H1 (cell line): ENCODE measurements at regions not wholly inside any gene's neighbourhood (a gene's known extent, or its start where the extent isn't known, plus 50 kb on each side); places are given as distances from the start of the nearest gene placed in this dataset.

Source experiments
- CTCF ChIA-PET: fragments of 300-600 bp; sonication (Branson Sonifier 250); formaldehyde crosslinking; loops from one replicate; lab custom pipeline; 2021; ENCODE audit not compliant: partially characterized antibody; lab: Charles Lee
- POLR2A ChIA-PET: fragments of 300-600 bp; sonication (Branson Sonifier 250); formaldehyde crosslinking; loops from one replicate; lab custom pipeline; 2021; ENCODE audit warnings: inconsistent platforms; ENCODE audit not compliant: partially characterized antibody; lab: Charles Lee
- DNase-seq, 2 experiments: peaks; one replicate each; pipeline versions ENCODE4 v3.0.0 to v3.0.0-alpha.2; 2010 to 2022; ENCODE audit warnings: low spot score in 2 of 2, low read depth in 1 of 2, mixed read lengths in 1 of 2
- FAIRE-seq: peaks from 2 replicates; lab custom pipeline; 2011; peaks lifted over from hg19 to GRCh38; lab: Jason Lieb, UNC
- H2AFZ ChIP-seq: 2 replicates; pipeline ENCODE4 v1.8.1; 2012; ENCODE audit warnings: low read length, inconsistent platforms
- H2AK5ac ChIP-seq: 2 replicates; pipeline ENCODE4 v1.6.1; 2013; ENCODE audit warnings: low read depth, low read length
- H2BK120ac ChIP-seq: replicated peaks from 2 replicates; pipeline ENCODE3; 2013; ENCODE audit warnings: low read depth, low read length, inconsistent platforms
- H2BK12ac ChIP-seq: 2 replicates; pipeline ENCODE4 v1.6.1; 2013; ENCODE audit warnings: low read depth, low read length
- H2BK15ac ChIP-seq: 2 replicates; pipeline ENCODE4 v1.6.1; 2013; ENCODE audit warnings: low read length
- H2BK20ac ChIP-seq: 2 replicates; pipeline ENCODE4 v1.6.1; 2013; ENCODE audit warnings: low read length
- H2BK5ac ChIP-seq: 2 replicates; pipeline ENCODE4 v1.6.1; 2013; ENCODE audit warnings: low read depth, low read length
- H3K14ac ChIP-seq: 2 replicates; pipeline ENCODE4 v1.6.1; 2013; ENCODE audit warnings: inconsistent platforms; ENCODE audit not compliant: insufficient read length
- H3K18ac ChIP-seq: 2 replicates; pipeline ENCODE4 v1.6.1; 2013; ENCODE audit warnings: low read length; ENCODE audit errors: extremely low read depth
- H3K23ac ChIP-seq: 2 replicates; pipeline ENCODE4 v1.6.1; 2013; ENCODE audit warnings: inconsistent platforms; ENCODE audit not compliant: insufficient read length
- H3K23me2 ChIP-seq: 2 replicates; pipeline ENCODE4 v1.6.1; 2013; ENCODE audit warnings: low read depth, low read length
- H3K27ac ChIP-seq: 2 replicates; pipeline ENCODE4 v1.6.1; 2011; ENCODE audit warnings: low read depth, low read length, inconsistent platforms
- H3K27me3 ChIP-seq, 4 experiments: replicated peaks in 1 of 4; 1 replicate in 1 of 4; 2 replicates in 3 of 4; pipeline versions ENCODE4 v1.6.1 to v1.8.1; 2011 to 2013; ENCODE audit warnings: low read length in 3 of 4, mild to moderate bottlenecking in 3 of 4, inconsistent platforms in 2 of 4, mixed read lengths in 2 of 4, moderate library complexity in 1 of 4; ENCODE audit not compliant: control insufficient read depth in 3 of 4, insufficient read depth in 3 of 4; ENCODE audit errors: extremely low read depth in 1 of 4
- H3K36me3 ChIP-seq, 4 experiments: 2 replicates each; pipeline versions ENCODE4 v1.6.1 to v1.8.1; 2011 to 2013; ENCODE audit warnings: mild to moderate bottlenecking in 4 of 4, low read length in 3 of 4, moderate library complexity in 2 of 4, control low read depth in 1 of 4, inconsistent platforms in 1 of 4; ENCODE audit not compliant: insufficient read depth in 4 of 4, control insufficient read depth in 2 of 4
- H3K4ac ChIP-seq: replicated peaks from 2 replicates; pipeline ENCODE3; 2013; ENCODE audit warnings: low read length, low read depth, mixed read lengths, inconsistent platforms; ENCODE audit not compliant: insufficient read length
- H3K4me1 ChIP-seq, 4 experiments: replicated peaks in 1 of 4; 1 replicate in 1 of 4; 2 replicates in 3 of 4; pipeline versions ENCODE4 v1.6.1 to v1.8.1; 2011 to 2013; ENCODE audit warnings: low read length in 3 of 4, inconsistent platforms in 2 of 4, mixed read lengths in 1 of 4; ENCODE audit not compliant: insufficient read depth in 4 of 4, control insufficient read depth in 3 of 4
- H3K4me2 ChIP-seq, 2 experiments: 2 replicates each; pipeline versions ENCODE4 v1.6.1 to v1.8.1; 2011 to 2013; ENCODE audit warnings: low read depth in 2 of 2, low read length in 2 of 2, control low read depth in 1 of 2, inconsistent platforms in 1 of 2, mild to moderate bottlenecking in 1 of 2; ENCODE audit not compliant: insufficient read depth in 1 of 2
- H3K4me3 ChIP-seq, 4 experiments: fragments of 200-600, 300-600 bp in 1 of 4; sonication (generic), shearing (Covaris generic), sonication (Bioruptor Twin) in 1 of 4; 2 replicates each; pipeline versions ENCODE4 v1.5.1 to v1.8.1; 2011 to 2016; ENCODE audit warnings: low read length in 4 of 4, low read depth in 3 of 4, control low read depth in 2 of 4, inconsistent platforms in 2 of 4, mild to moderate bottlenecking in 2 of 4, mixed read lengths in 1 of 4, moderate library complexity in 1 of 4; ENCODE audit not compliant: insufficient read depth in 2 of 4; ENCODE audit errors: extremely low read depth in 1 of 4
- H3K56ac ChIP-seq: replicated peaks from 2 replicates; pipeline ENCODE3; 2013; ENCODE audit warnings: low read depth, mild to moderate bottlenecking, mixed read lengths, low read length, inconsistent platforms; ENCODE audit not compliant: insufficient read length
- H3K79me1 ChIP-seq: 2 replicates; pipeline ENCODE4 v1.6.1; 2013; ENCODE audit warnings: low read depth, low read length, control low read depth
- H3K79me2 ChIP-seq, 2 experiments: 2 replicates each; pipeline versions ENCODE4 v1.6.1 to v1.8.1; 2012 to 2013; ENCODE audit warnings: low read length in 2 of 2, mild to moderate bottlenecking in 2 of 2, inconsistent platforms in 1 of 2; ENCODE audit not compliant: insufficient read depth in 2 of 2, control insufficient read depth in 1 of 2
- H3K9ac ChIP-seq, 4 experiments: replicated peaks in 1 of 4; 1 replicate in 1 of 4; 2 replicates in 3 of 4; pipeline versions ENCODE4 v1.6.1 to v1.8.1; 2011 to 2013; ENCODE audit warnings: low read depth in 3 of 4, low read length in 3 of 4, control low read depth in 2 of 4, mild to moderate bottlenecking in 2 of 4, moderate library complexity in 2 of 4, inconsistent platforms in 1 of 4; ENCODE audit errors: extremely low read depth in 1 of 4
- H3K9me3 ChIP-seq, 2 experiments: 2 replicates each; pipeline versions ENCODE4 v1.6.1 to v1.8.1; 2012 to 2013; ENCODE audit warnings: mild to moderate bottlenecking in 2 of 2, moderate library complexity in 2 of 2, control low read depth in 1 of 2, inconsistent platforms in 1 of 2, low read depth in 1 of 2, low read length in 1 of 2, mixed read lengths in 1 of 2; ENCODE audit not compliant: insufficient read depth in 2 of 2
- H4K20me1 ChIP-seq, 2 experiments: replicated peaks in 1 of 2; 2 replicates each; pipeline versions ENCODE3 to v1.8.1; 2011 to 2013; ENCODE audit warnings: inconsistent platforms in 2 of 2, low read length in 2 of 2, mild to moderate bottlenecking in 1 of 2; ENCODE audit not compliant: insufficient read depth in 2 of 2, control insufficient read depth in 1 of 2
- H4K5ac ChIP-seq: 2 replicates; pipeline ENCODE4 v1.6.1; 2013; ENCODE audit warnings: low read length, low read depth, mixed read lengths, inconsistent platforms; ENCODE audit not compliant: insufficient read length
- H4K8ac ChIP-seq: 2 replicates; pipeline ENCODE4 v1.8.0; 2013; ENCODE audit warnings: mild to moderate bottlenecking, moderate library complexity, low read length, inconsistent platforms; ENCODE audit not compliant: insufficient read depth; ENCODE audit errors: extremely low read depth
- H4K91ac ChIP-seq: replicated peaks from 2 replicates; pipeline ENCODE3; 2013; ENCODE audit warnings: low read length, mixed read lengths, inconsistent platforms; ENCODE audit not compliant: insufficient read length
- ASH2L ChIP-seq: fragments of 200-600, 300-600 bp; sonication (generic); IDR thresholded peaks from one replicate; pipeline ENCODE4 v1.7.1; 2017; ENCODE audit warnings: low read length
- NRF1 ChIP-seq: IDR thresholded peaks from 2 replicates; pipeline ENCODE4 v1.6.1; 2011; ENCODE audit warnings: mild to moderate bottlenecking, low read depth, low read length, improper control_type of control experiment
- SUZ12 ChIP-seq: fragments of 200-600 bp; sonication (generic); IDR thresholded peaks from 2 replicates; pipeline ENCODE4 v1.6.1; 2012; ENCODE audit warnings: mild to moderate bottlenecking, inconsistent platforms, low read length, moderate library complexity, mixed read lengths
- TCF12 ChIP-seq: IDR thresholded peaks from 2 replicates; pipeline ENCODE4 v1.6.1; 2011; ENCODE audit warnings: low read depth, mild to moderate bottlenecking, low read length
- TEAD4 ChIP-seq: IDR thresholded peaks from 2 replicates; pipeline ENCODE4 v1.6.1; 2012; ENCODE audit warnings: low read depth, low read length, inconsistent platforms, mixed read lengths
- WGBS, 2 experiments: shearing (Covaris generic) in 1 of 2; methylation state at CpG; one replicate each; pipeline versions ENCODE4 v1.1.6 to v1.1.7; 2013 to 2015; ENCODE audit warnings: low lambda C conversion rate in 2 of 2, mixed read lengths in 2 of 2, inconsistent platforms in 1 of 2, low coverage in 1 of 2, missing lambda C conversion rate in 1 of 2; ENCODE audit not compliant: insufficient replicate concordance in 2 of 2, insufficient coverage in 1 of 2, insufficient read length in 1 of 2; ENCODE audit errors: extremely low coverage in 1 of 2, missing lambda C conversion rate in 1 of 2; 5-methylcytosine and 5-hydroxymethylcytosine counted together

DNA sequence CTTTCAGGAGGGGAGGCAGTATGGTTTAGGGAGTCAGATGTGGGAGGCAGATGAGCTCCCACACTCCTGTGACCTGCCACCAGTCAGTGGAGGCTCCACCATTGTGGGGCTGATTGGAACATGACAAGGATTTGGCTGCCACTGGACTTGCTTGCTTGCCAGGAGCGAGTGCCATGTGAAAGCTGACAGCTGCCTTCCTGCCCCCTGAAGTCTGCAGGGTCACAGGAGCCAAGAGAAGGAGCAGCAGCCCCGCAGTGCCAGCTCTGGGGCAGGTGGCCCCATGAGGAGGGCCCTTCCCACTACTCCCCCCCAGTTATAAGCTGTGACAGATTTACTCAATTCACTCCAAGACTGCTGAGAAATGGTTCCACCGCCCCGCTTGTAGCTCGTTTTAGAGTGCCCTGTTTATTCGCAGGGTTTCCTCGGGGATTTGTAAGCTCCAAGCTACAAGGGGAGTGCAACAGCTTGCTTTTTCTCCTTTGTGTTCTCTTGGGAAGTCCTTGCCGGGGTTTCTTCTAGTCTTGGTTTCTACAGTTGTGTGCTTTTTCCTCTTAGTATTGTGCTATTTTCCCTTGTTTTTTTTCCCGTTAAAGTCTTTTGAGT lies 414.3 kb downstream of the MEIS1 start:
- Histone ChIP-seq H2BK20ac (no peak overlapping the region), H4K91ac (no peak overlapping the region), H3K36me3 (no peaks in the 10 kb centered on the region), H2BK5ac (no peak overlapping the region), H3K4ac (no peak overlapping the region), H4K20me1 (no peaks in the 10 kb centered on the region), H3K14ac (no peak overlapping the region), H3K9ac (no peak overlapping the region), H3K79me1 (no peaks in the 10 kb centered on the region), H2BK12ac (no peak overlapping the region), H3K27me3 (no peaks in the 10 kb centered on the region), H4K8ac (no peak overlapping the region), H3K18ac (no peak overlapping the region), H3K27ac (no peak overlapping the region), H3K23me2 (no peaks in the 10 kb centered on the region), H2BK120ac (no peak overlapping the region), H3K9me3 (no peaks in the 10 kb centered on the region), H3K4me3 (no peak overlapping the region), H2BK15ac (no peak overlapping the region), H3K23ac (no peak overlapping the region), H2AK5ac (no peak overlapping the region), H3K4me1 (peaks cover 0 to 2% (median under 1%) of the 10 kb centered on the region in 4 experiments; a peak in 2 of 7 replicates), H2AFZ (0 out of 2 replicates have a peak overlapping the region, but pooled peaks have one; percentile 30), H3K56ac (no peak overlapping the region), H3K79me2 (no peaks in the 10 kb centered on the region), H4K5ac (no peak overlapping the region), H3K4me2 (no peak overlapping the region)
- WGBS, 2 experiments, result 91% methylated on average over 9 of the region's 9 CpGs; no CpG with 5 or more reads in 1 of the 2 experiments
- no peak for DNase-seq
- CTCF ChIA-PET, result interaction anchor here (0.7 to 1.2 kb wide), 2 partner anchors 22 to 432 kb away, joined by 3 to 4 read pairs; no protein-coding TSS in a partner anchor
- no peak for FAIRE-seq
- TF ChIP-seq TEAD4 (no peak), SUZ12 (no peak), TCF12 (no peak), NRF1 (no peak), ASH2L (no peak)
- POLR2A ChIA-PET, result no interaction called here
